Uterus (tissue), 2 donors: ENCODE measurements at regions not wholly inside any gene's neighbourhood (a gene's known extent, or its start where the extent isn't known, plus 50 kb on each side); places are given as distances from the start of the nearest gene placed in this dataset.

ENCODE experiments used
- CTCF ChIP-seq, 4 experiments: fragments of 200-600 bp in 2 of 4; fragments of 450-650 bp in 2 of 4; sonication (generic) in 2 of 4; IDR thresholded peaks; one replicate each; pipeline ENCODE4 v1.5.1; 2016 to 2019; ENCODE audit warnings: antibody characterized with exemption in 4 of 4, mild to moderate bottlenecking in 2 of 4, moderate library complexity in 1 of 4
- POLR2A ChIP-seq, 2 donors: fragments of 450-650 bp; IDR thresholded peaks; one replicate each; pipeline ENCODE4 v1.6.1; 2016; ENCODE audit warnings: antibody characterized with exemption in 2 of 2, mild to moderate bottlenecking in 1 of 2, moderate library complexity in 1 of 2

- TF ChIP-seq CTCF (IDR thresholded peaks at IDR 0.05) (no peak), POLR2A (IDR thresholded peaks at IDR 0.05) (no peak)
Observed at GRCh38 chr5:87762631-87763030, 349.9 kb upstream of the CCNH start.
